Adrenal gland (tissue), 5 donors: ENCODE measurements at regions not wholly inside any gene's neighbourhood (a gene's known extent, or its start where the extent isn't known, plus 50 kb on each side); places are given as distances from the start of the nearest gene placed in this dataset.

ENCODE experiments used
- POLR2A ChIP-seq, 2 donors: fragments of 450-650 bp; IDR thresholded peaks; one replicate each; pipeline ENCODE4 v1.6.1; 2017; ENCODE audit warnings: antibody characterized with exemption in 2 of 2, mild to moderate bottlenecking in 2 of 2, moderate library complexity in 1 of 2
- TF ChIP-seq, protein P1 (sequence below), 6 experiments: fragments of 450-650 bp in 4 of 6; fragments of 200-600 bp in 2 of 6; sonication (generic) in 1 of 6; IDR thresholded peaks; 1 replicate in 5 of 6; 2 replicates in 1 of 6; pipeline versions ENCODE4 v1.5.1 to v1.8.0; 2016 to 2021; ENCODE audit warnings: antibody characterized with exemption in 6 of 6, mild to moderate bottlenecking in 2 of 6, moderate library complexity in 1 of 6
- donor health status: DM: no; HTN: no; CAD: no.

DNA sequence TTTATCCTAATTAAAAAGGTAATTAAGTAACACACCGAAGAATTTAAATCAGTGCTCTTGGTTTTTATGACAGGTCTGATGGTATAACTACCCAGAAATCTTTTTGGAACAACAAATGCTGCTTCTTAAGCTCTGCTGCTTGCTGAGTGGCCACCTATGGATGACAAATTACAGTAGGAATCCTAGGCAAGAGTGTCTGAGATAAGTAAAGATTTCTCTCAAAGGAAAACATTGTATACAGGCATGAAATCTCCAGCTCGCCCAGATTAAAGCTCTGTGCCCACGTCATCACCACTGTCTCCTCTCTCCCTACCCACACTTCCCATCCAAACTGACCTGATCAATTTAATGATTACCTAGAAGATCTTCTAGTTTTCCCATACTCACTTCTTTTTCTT lies 1083.0 kb upstream of the MAP3K7 start:
- TF ChIP-seq, protein P1, sequence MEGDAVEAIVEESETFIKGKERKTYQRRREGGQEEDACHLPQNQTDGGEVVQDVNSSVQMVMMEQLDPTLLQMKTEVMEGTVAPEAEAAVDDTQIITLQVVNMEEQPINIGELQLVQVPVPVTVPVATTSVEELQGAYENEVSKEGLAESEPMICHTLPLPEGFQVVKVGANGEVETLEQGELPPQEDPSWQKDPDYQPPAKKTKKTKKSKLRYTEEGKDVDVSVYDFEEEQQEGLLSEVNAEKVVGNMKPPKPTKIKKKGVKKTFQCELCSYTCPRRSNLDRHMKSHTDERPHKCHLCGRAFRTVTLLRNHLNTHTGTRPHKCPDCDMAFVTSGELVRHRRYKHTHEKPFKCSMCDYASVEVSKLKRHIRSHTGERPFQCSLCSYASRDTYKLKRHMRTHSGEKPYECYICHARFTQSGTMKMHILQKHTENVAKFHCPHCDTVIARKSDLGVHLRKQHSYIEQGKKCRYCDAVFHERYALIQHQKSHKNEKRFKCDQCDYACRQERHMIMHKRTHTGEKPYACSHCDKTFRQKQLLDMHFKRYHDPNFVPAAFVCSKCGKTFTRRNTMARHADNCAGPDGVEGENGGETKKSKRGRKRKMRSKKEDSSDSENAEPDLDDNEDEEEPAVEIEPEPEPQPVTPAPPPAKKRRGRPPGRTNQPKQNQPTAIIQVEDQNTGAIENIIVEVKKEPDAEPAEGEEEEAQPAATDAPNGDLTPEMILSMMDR (IDR thresholded peaks at IDR 0.05), result no peak
- no peak for TF ChIP-seq POLR2A (IDR thresholded peaks at IDR 0.05)
